ENCODE measurements at regions not wholly inside any gene's neighbourhood (a gene's known extent, or its start where the extent isn't known, plus 50 kb on each side); places are given as distances from the start of the nearest gene placed in this dataset.

DNA sequence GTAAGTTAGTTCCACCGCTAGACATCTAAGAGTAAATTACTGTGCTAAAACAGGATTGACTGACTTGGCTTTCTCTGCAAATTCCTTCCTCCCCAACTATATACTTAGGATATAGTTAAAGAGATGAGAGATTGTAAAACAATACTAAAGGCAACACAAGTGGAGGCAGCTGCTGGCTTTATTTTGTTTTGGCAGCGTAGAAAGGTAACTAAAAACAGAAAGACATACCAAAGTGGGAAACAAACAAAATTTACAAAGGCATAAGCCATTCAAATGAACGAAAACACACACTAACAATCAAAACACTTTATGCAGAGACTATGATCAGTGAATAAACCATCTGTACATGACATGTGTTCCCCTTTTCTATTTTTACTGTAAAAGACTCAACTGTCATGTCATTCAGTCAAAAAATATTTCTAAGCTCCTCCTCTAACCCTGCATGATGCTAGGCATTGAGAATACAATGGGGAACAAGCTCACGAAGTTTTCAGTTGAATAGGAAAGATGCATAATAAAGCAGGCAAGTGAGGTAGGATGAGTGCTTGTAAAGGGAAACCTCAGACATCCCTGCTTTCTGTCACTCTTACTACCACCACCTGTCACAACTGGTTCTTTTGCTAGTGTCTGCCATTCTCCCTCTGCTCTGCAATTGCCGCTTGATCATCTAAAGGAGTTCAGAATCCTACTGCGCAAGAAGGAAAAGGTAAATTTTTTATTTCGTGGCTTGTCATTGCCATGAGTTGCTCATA is 64.2 kb upstream of the COL1A2 start:
- H2AFZ ChIP-seq (ENCODE audit: low read length): no peak overlapping the region
- H3K18ac ChIP-seq (ENCODE audit: low read length): no peak overlapping the region
- H4K8ac ChIP-seq (ENCODE audit: low read depth, low read length): no peak overlapping the region
- no peaks in the 10 kb centered on the region for H3K9me3 ChIP-seq (replicated peaks in 1 of 2; ENCODE audit: control insufficient read depth in 2 of 2, insufficient read depth in 1 of 2, low read depth in 1 of 2, low read length in 2 of 2)
- DNase-seq (ENCODE audit: low spot score): no peak
- no peak overlapping the region for H2BK5ac ChIP-seq (ENCODE audit: low read length)
- no peak overlapping the region for H2BK15ac ChIP-seq (ENCODE audit: low read length)
- H3K14ac ChIP-seq (ENCODE audit: low read length): no peak overlapping the region
- no CpG with 5 or more reads among the region's 7 CpGs for WGBS, 2 donors (ENCODE audit: extremely low coverage in 2 of 2, insufficient read length in 2 of 2, insufficient replicate concordance in 1 of 2)
- H3K4me1 ChIP-seq (ENCODE audit: control insufficient read depth in 2 of 2, insufficient read depth in 1 of 2, low read depth in 1 of 2, low read length in 2 of 2): peaks cover 0 to 9% of the 10 kb centered on the region in 2 donors
- no peaks in the 10 kb centered on the region for H3K79me1 ChIP-seq (ENCODE audit: low read depth, low read length)
- H3K4me2 ChIP-seq (ENCODE audit: insufficient read depth, low read length, poor library complexity, severe bottlenecking): no peak overlapping the region
- no peaks in the 10 kb centered on the region for H3K27me3 ChIP-seq (ENCODE audit: control insufficient read depth in 3 of 3, insufficient read depth in 3 of 3, low read depth in 1 of 3, low read length in 3 of 3)
- no peak overlapping the region for H2BK12ac ChIP-seq (ENCODE audit: low read length)
- no peak overlapping the region for H3K4me3 ChIP-seq (ENCODE audit: low read length in 2 of 2)
- H2BK120ac ChIP-seq (ENCODE audit: low read depth, low read length): no peak overlapping the region
- H3K23ac ChIP-seq (ENCODE audit: low read depth, low read length, poor library complexity): no peak overlapping the region
- no peak overlapping the region for H3K27ac ChIP-seq (replicated peaks; ENCODE audit: low read length)
- no peaks in the 10 kb centered on the region for H3K36me3 ChIP-seq (replicated peaks in 1 of 2; ENCODE audit: control insufficient read depth in 2 of 2, insufficient read depth in 2 of 2, low read length in 2 of 2)
- H2AK5ac ChIP-seq (ENCODE audit: low read depth, low read length): no peak overlapping the region
- H4K91ac ChIP-seq (ENCODE audit: low read depth, low read length, poor library complexity): no peak overlapping the region
- no peak overlapping the region for H3K4ac ChIP-seq (ENCODE audit: low read length)
- no peak overlapping the region for H3K9ac ChIP-seq (ENCODE audit: low read depth, low read length, poor library complexity)

DNA sequence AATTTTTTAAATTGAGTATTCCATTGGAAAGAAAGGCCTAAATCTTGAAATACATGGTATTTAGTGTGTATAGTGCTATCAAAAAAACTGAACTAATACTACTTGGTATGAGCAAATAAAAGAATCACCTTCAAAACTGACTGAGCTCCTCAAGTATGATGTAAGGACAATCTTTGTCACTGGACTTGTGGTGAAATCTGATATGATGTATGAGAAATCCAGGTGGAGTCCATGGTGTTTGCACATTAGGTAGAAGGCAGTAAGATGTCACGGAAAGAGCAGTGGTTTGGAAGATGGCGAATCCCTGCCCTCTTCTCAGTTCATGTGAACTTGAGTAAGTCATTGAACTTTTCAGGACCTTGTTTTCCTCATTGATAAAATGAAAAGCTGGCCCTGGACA is 62.1 kb upstream of the COL1A2 start:
- no peak for DNase-seq (ENCODE audit: low spot score)
- Histone ChIP-seq H3K4ac (ENCODE audit: low read length) (no peak overlapping the region), H2BK12ac (ENCODE audit: low read length) (no peak overlapping the region), H3K4me2 (ENCODE audit: insufficient read depth, low read length, poor library complexity, severe bottlenecking) (no peak overlapping the region), H3K4me3 (ENCODE audit: low read length in 2 of 2) (no peak overlapping the region), H3K36me3 (replicated peaks in 1 of 2; ENCODE audit: control insufficient read depth in 2 of 2, insufficient read depth in 2 of 2, low read length in 2 of 2) (no peaks in the 10 kb centered on the region), H2AFZ (ENCODE audit: low read length) (no peak overlapping the region), H4K8ac (ENCODE audit: low read depth, low read length) (no peak overlapping the region), H3K9me3 (replicated peaks in 1 of 2; ENCODE audit: control insufficient read depth in 2 of 2, insufficient read depth in 1 of 2, low read depth in 1 of 2, low read length in 2 of 2) (no peaks in the 10 kb centered on the region), H3K27me3 (ENCODE audit: control insufficient read depth in 3 of 3, insufficient read depth in 3 of 3, low read depth in 1 of 3, low read length in 3 of 3) (no peaks in the 10 kb centered on the region), H2BK15ac (ENCODE audit: low read length) (no peak overlapping the region), H3K23ac (ENCODE audit: low read depth, low read length, poor library complexity) (no peak overlapping the region), H3K27ac (replicated peaks; ENCODE audit: low read length) (no peak overlapping the region), H2BK120ac (ENCODE audit: low read depth, low read length) (no peak overlapping the region), H2AK5ac (ENCODE audit: low read depth, low read length) (no peak overlapping the region), H3K14ac (ENCODE audit: low read length) (no peak overlapping the region), H2BK5ac (ENCODE audit: low read length) (no peak overlapping the region), H4K91ac (ENCODE audit: low read depth, low read length, poor library complexity) (no peak overlapping the region), H3K9ac (ENCODE audit: low read depth, low read length, poor library complexity) (no peak overlapping the region), H3K4me1 (ENCODE audit: control insufficient read depth in 2 of 2, insufficient read depth in 1 of 2, low read depth in 1 of 2, low read length in 2 of 2) (peaks cover 0 to 9% of the 10 kb centered on the region in 2 donors), H3K18ac (ENCODE audit: low read length) (no peak overlapping the region), H3K79me1 (ENCODE audit: low read depth, low read length) (no peaks in the 10 kb centered on the region)
- WGBS, 2 donors (ENCODE audit: extremely low coverage in 2 of 2, insufficient read length in 2 of 2, insufficient replicate concordance in 1 of 2): no CpG with 5 or more reads among the region's 2 CpGs

DNA sequence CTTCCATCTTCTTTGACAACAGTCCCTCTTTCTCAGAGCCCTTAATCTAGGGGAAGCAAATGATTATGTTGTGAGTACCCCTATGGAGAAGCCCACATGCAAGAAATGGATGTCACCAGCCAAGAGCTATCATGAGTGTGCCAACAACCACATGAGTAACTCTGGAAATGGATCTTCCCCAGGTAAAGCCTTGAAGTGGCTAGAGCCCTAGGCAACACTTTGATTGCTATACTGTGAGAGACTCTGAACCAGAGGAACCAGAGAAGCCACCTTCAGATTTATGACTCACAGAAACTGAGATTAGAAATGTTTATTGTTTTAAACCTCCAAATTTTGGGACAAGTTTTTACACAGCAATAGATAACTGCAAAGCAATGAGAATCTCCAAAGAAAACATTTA is 60.9 kb upstream of the COL1A2 start:
- no peak for DNase-seq (ENCODE audit: low spot score)
- Histone ChIP-seq H2BK5ac (ENCODE audit: low read length) (no peak overlapping the region), H3K23ac (ENCODE audit: low read depth, low read length, poor library complexity) (no peak overlapping the region), H3K14ac (ENCODE audit: low read length) (no peak overlapping the region), H3K18ac (ENCODE audit: low read length) (no peak overlapping the region), H3K4me3 (ENCODE audit: low read length in 2 of 2) (no peak overlapping the region), H3K79me1 (ENCODE audit: low read depth, low read length) (no peaks in the 10 kb centered on the region), H3K9ac (ENCODE audit: low read depth, low read length, poor library complexity) (no peak overlapping the region), H4K8ac (ENCODE audit: low read depth, low read length) (no peak overlapping the region), H4K91ac (ENCODE audit: low read depth, low read length, poor library complexity) (no peak overlapping the region), H3K27ac (replicated peaks; ENCODE audit: low read length) (no peak overlapping the region), H3K9me3 (replicated peaks in 1 of 2; ENCODE audit: control insufficient read depth in 2 of 2, insufficient read depth in 1 of 2, low read depth in 1 of 2, low read length in 2 of 2) (no peaks in the 10 kb centered on the region), H2AFZ (ENCODE audit: low read length) (no peak overlapping the region), H3K4ac (ENCODE audit: low read length) (no peak overlapping the region), H3K27me3 (ENCODE audit: control insufficient read depth in 3 of 3, insufficient read depth in 3 of 3, low read depth in 1 of 3, low read length in 3 of 3) (no peaks in the 10 kb centered on the region), H3K36me3 (replicated peaks in 1 of 2; ENCODE audit: control insufficient read depth in 2 of 2, insufficient read depth in 2 of 2, low read length in 2 of 2) (no peaks in the 10 kb centered on the region), H2AK5ac (ENCODE audit: low read depth, low read length) (no peak overlapping the region), H2BK12ac (ENCODE audit: low read length) (no peak overlapping the region), H2BK120ac (ENCODE audit: low read depth, low read length) (no peak overlapping the region), H3K4me2 (ENCODE audit: insufficient read depth, low read length, poor library complexity, severe bottlenecking) (no peak overlapping the region), H3K4me1 (ENCODE audit: control insufficient read depth in 2 of 2, insufficient read depth in 1 of 2, low read depth in 1 of 2, low read length in 2 of 2) (peaks cover 0 to 9% of the 10 kb centered on the region in 2 donors), H2BK15ac (ENCODE audit: low read length) (no peak overlapping the region)

DNA sequence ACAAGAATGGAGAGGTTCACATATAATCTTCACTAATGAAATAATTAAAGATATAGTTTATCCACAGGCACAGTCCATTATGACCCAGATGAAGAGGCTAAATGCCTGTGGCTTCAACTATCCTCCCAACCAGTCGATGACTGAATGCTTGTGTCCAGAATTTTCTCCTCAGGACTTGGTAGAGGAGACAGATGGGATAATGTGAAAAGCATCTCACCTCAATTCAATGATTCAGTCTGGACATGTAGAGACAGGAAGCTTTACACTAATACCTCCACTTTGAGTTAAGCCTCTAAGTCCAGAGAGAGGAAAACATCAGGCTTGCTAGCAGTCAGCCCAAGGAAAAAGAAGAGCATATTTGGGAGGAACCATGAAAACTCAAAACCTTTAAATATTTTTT is 59.1 kb upstream of the COL1A2 start:
- Histone ChIP-seq H3K27ac (replicated peaks; ENCODE audit: low read length) (no peak overlapping the region), H3K4me3 (ENCODE audit: low read length in 2 of 2) (no peak overlapping the region), H4K91ac (ENCODE audit: low read depth, low read length, poor library complexity) (no peak overlapping the region), H2BK120ac (ENCODE audit: low read depth, low read length) (no peak overlapping the region), H2AK5ac (ENCODE audit: low read depth, low read length) (no peak overlapping the region), H3K79me1 (ENCODE audit: low read depth, low read length) (no peaks in the 10 kb centered on the region), H3K18ac (ENCODE audit: low read length) (no peak overlapping the region), H3K9ac (ENCODE audit: low read depth, low read length, poor library complexity) (no peak overlapping the region), H3K36me3 (replicated peaks in 1 of 2; ENCODE audit: control insufficient read depth in 2 of 2, insufficient read depth in 2 of 2, low read length in 2 of 2) (no peaks in the 10 kb centered on the region), H3K14ac (ENCODE audit: low read length) (no peak overlapping the region), H2BK15ac (ENCODE audit: low read length) (no peak overlapping the region), H2BK12ac (ENCODE audit: low read length) (no peak overlapping the region), H3K23ac (ENCODE audit: low read depth, low read length, poor library complexity) (no peak overlapping the region), H3K9me3 (replicated peaks in 1 of 2; ENCODE audit: control insufficient read depth in 2 of 2, insufficient read depth in 1 of 2, low read depth in 1 of 2, low read length in 2 of 2) (no peaks in the 10 kb centered on the region), H3K4me1 (ENCODE audit: control insufficient read depth in 2 of 2, insufficient read depth in 1 of 2, low read depth in 1 of 2, low read length in 2 of 2) (peaks cover 0 to 2% of the 10 kb centered on the region in 2 donors), H2BK5ac (ENCODE audit: low read length) (no peak overlapping the region), H4K8ac (ENCODE audit: low read depth, low read length) (no peak overlapping the region), H3K4me2 (ENCODE audit: insufficient read depth, low read length, poor library complexity, severe bottlenecking) (no peak overlapping the region), H2AFZ (ENCODE audit: low read length) (no peak overlapping the region), H3K4ac (ENCODE audit: low read length) (no peak overlapping the region), H3K27me3 (ENCODE audit: control insufficient read depth in 3 of 3, insufficient read depth in 3 of 3, low read depth in 1 of 3, low read length in 3 of 3) (no peaks in the 10 kb centered on the region)
- DNase-seq (ENCODE audit: low spot score): no peak
- WGBS, 2 donors (ENCODE audit: extremely low coverage in 2 of 2, insufficient read length in 2 of 2, insufficient replicate concordance in 1 of 2): no CpG with 5 or more reads among the region's 1 CpG

Measured in neuronal stem cell (in vitro differentiated cells).